ENCODE measurements at regions not wholly inside any gene's neighbourhood (a gene's known extent, or its start where the extent isn't known, plus 50 kb on each side); places are given as distances from the start of the nearest gene placed in this dataset.

DNA sequence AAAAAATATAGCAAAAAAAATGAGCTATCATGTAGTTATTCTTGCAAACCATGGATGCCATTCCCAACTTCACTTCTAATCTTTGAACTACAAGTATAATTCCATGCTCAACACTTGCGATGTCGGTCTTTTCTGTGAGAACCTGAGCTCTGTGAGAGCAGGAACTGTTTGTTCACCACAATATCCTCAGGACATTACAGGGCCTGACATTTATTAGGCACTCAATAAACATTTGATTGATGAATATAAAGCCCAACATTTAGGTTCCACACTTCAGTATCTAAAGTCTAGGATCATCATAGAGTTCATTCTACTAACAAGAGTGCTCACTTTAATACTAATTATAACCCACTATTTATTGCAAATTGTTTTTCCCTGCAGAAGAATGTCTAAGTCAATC lies 211.6 kb upstream of the FAM241A start:
- H3K4me3 ChIP-seq: no peak overlapping the region
- no peak for TF ChIP-seq ZNF324 (CRISPR knock-in tag; IDR thresholded peaks at IDR 0.05)
- TF ChIP-seq SRSF1 (IDR thresholded peaks at IDR 0.05; ENCODE audit: low read depth, low read length): no peak
- TF ChIP-seq NCOA2 (IDR thresholded peaks at IDR 0.05; ENCODE audit: partially characterized antibody in 2 of 2): no peak
- TF ChIP-seq, protein P1, sequence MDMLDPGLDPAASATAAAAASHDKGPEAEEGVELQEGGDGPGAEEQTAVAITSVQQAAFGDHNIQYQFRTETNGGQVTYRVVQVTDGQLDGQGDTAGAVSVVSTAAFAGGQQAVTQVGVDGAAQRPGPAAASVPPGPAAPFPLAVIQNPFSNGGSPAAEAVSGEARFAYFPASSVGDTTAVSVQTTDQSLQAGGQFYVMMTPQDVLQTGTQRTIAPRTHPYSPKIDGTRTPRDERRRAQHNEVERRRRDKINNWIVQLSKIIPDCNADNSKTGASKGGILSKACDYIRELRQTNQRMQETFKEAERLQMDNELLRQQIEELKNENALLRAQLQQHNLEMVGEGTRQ (CRISPR knock-in tag; IDR thresholded peaks at IDR 0.05): no peak
- no peak for TF ChIP-seq TEAD4 (IDR thresholded peaks at IDR 0.05; ENCODE audit: low read length)
- TF ChIP-seq TEAD4 (CRISPR knock-in tag; IDR thresholded peaks at IDR 0.05; ENCODE audit: borderline replicate concordance): no peak
- no peak for TF ChIP-seq HEY1 (CRISPR knock-in tag; IDR thresholded peaks at IDR 0.05; ENCODE audit: borderline replicate concordance)
- no peak for TF ChIP-seq SP2 (IDR thresholded peaks at IDR 0.05; ENCODE audit: extremely low read depth, low read depth, low read length, poor library complexity, severe bottlenecking)
- no peak for TF ChIP-seq IFI16 (CRISPR knock-in tag; IDR thresholded peaks at IDR 0.05)
- H3K4me2 ChIP-seq (ENCODE audit: insufficient read depth, low read length): no peak overlapping the region
- no TSS peak for BruUV-seq (replicated peaks)
- no peaks in the 10 kb centered on the region for H3K27me3 ChIP-seq (ENCODE audit: control insufficient read depth in 2 of 2, insufficient read depth in 2 of 2, low read length in 2 of 2)
- H3K9me3 ChIP-seq (replicated peaks; ENCODE audit: control insufficient read depth, insufficient read depth, low read depth, low read length): no peaks in the 10 kb centered on the region
- H3K4me1 ChIP-seq (replicated peaks in 1 of 2; ENCODE audit: control insufficient read depth in 2 of 2, insufficient read depth in 2 of 2, low read length in 2 of 2): no peaks in the 10 kb centered on the region
- CTCF ChIA-PET (ENCODE audit: low intra/inter-chr PET ratio): no interaction called here
- 3% methylated on average over 2 of the region's 2 CpGs for WGBS (ENCODE audit: insufficient coverage, low coverage, missing lambda C conversion rate)
- no peak overlapping the region for H2AFZ ChIP-seq (ENCODE audit: low read depth, low read length)
- no peaks in the 10 kb centered on the region for H3K36me3 ChIP-seq (ENCODE audit: control insufficient read depth, insufficient read depth, low read length)
- no peaks in the 10 kb centered on the region for H4K20me1 ChIP-seq (replicated peaks; ENCODE audit: control insufficient read depth, insufficient read depth, low read length)
- in situ Hi-C loops (cut with MboI) (no loop called here), intact Hi-C loops (cut with micrococcal nuclease) (no loop called here)
- no peak overlapping the region for H3K9ac ChIP-seq (ENCODE audit: insufficient read depth in 1 of 2, low read depth in 2 of 2, low read length in 2 of 2)
- H3K27ac ChIP-seq (ENCODE audit: extremely low read depth, low read depth, low read length): no peak overlapping the region
- no peak for DNase-seq (ENCODE audit: extremely low read depth in 1 of 4, low spot score in 3 of 4)
- ATAC-seq: no peak
- POLR2A ChIA-PET: interaction anchor here (0.6 kb wide), 1 partner anchor 1295 kb away, joined by 3 read pairs; no protein-coding TSS in a partner anchor
- H3K9me1 ChIP-seq (ENCODE audit: control insufficient read depth, insufficient read depth, low read length): no peaks in the 10 kb centered on the region
- no peak for FAIRE-seq
- H3K79me2 ChIP-seq (ENCODE audit: control insufficient read depth, insufficient read depth, low read length): no peaks in the 10 kb centered on the region
